HG02943 (cell line): ENCODE measurements at regions not wholly inside any gene's neighbourhood (a gene's known extent, or its start where the extent isn't known, plus 50 kb on each side); places are given as distances from the start of the nearest gene placed in this dataset.

Source experiments
- ATAC-seq: cut with Tn5 transposase; IDR thresholded peaks from one replicate; pipeline ENCODE4 v1.9.1; 2021; ENCODE audit warnings: mild to moderate bottlenecking, low read depth, moderate library complexity; ENCODE audit not compliant: unreplicated experiment

- no peak for ATAC-seq
These were observed 96.7 kb upstream of the FER start for GRCh38 chr5:108650997-108651396.

GRCh38 chr5:108649646-108650045 is 98.1 kb upstream of the FER start:
- ATAC-seq: no peak

GRCh38 chr5:108649106-108649505 is 98.6 kb upstream of the FER start:
- no peak for ATAC-seq

GRCh38 chr5:108642170-108642906 is 105.4 kb upstream of the FER start:
- peak; percentile 96 for ATAC-seq

GRCh38 chr5:108641596-108641995 is 106.1 kb upstream of the FER start:
- ATAC-seq: no peak

GRCh38 chr5:108639366-108639765 is 108.3 kb upstream of the FER start:
- no peak for ATAC-seq

GRCh38 chr5:108638021-108638420 is 109.7 kb upstream of the FER start:
- ATAC-seq: no peak

- ATAC-seq: no peak
These were observed 110.6 kb upstream of the FER start for GRCh38 chr5:108637134-108637533.

GRCh38 chr5:108636135-108636853 is 111.4 kb upstream of the FER start:
- no peak for ATAC-seq

GRCh38 chr5:108634617-108635288 is 112.9 kb upstream of the FER start:
- ATAC-seq: no peak

- ATAC-seq: no peak
These were observed 113.6 kb upstream of the FER start for GRCh38 chr5:108634010-108634616.

- no peak for ATAC-seq
These were observed 117.7 kb upstream of the FER start for GRCh38 chr5:108629779-108630528.

- ATAC-seq: no peak
These were observed 122.0 kb upstream of the FER start for GRCh38 chr5:108625654-108626053.

- ATAC-seq: no peak
These were observed 123.9 kb upstream of the FER start for GRCh38 chr5:108623826-108624225.

GRCh38 chr5:108620516-108620915 is 127.2 kb upstream of the FER start:
- no peak for ATAC-seq

- ATAC-seq: no peak
These were observed 127.9 kb upstream of the FER start for GRCh38 chr5:108619815-108620214.

- no peak for ATAC-seq
These were observed 129.9 kb upstream of the FER start for GRCh38 chr5:108617467-108618435.

- ATAC-seq: no peak
These were observed 132.5 kb upstream of the FER start for GRCh38 chr5:108615216-108615615.

- no peak for ATAC-seq
These were observed 140.3 kb upstream of the FER start for GRCh38 chr5:108607421-108607820.
